GM19240 (cell line): ENCODE measurements at regions not wholly inside any gene's neighbourhood (a gene's known extent, or its start where the extent isn't known, plus 50 kb on each side); places are given as distances from the start of the nearest gene placed in this dataset.

Experiments
- DNase-seq: peaks from one replicate; pipeline ENCODE4 v3.0.0; 2011; ENCODE audit warnings: low spot score; ENCODE audit not compliant: insufficient read length

- DNase-seq, result no peak
Observed at GRCh38 chr10:21173802-21174714, 276.9 kb upstream of the NEBL start.

DNA sequence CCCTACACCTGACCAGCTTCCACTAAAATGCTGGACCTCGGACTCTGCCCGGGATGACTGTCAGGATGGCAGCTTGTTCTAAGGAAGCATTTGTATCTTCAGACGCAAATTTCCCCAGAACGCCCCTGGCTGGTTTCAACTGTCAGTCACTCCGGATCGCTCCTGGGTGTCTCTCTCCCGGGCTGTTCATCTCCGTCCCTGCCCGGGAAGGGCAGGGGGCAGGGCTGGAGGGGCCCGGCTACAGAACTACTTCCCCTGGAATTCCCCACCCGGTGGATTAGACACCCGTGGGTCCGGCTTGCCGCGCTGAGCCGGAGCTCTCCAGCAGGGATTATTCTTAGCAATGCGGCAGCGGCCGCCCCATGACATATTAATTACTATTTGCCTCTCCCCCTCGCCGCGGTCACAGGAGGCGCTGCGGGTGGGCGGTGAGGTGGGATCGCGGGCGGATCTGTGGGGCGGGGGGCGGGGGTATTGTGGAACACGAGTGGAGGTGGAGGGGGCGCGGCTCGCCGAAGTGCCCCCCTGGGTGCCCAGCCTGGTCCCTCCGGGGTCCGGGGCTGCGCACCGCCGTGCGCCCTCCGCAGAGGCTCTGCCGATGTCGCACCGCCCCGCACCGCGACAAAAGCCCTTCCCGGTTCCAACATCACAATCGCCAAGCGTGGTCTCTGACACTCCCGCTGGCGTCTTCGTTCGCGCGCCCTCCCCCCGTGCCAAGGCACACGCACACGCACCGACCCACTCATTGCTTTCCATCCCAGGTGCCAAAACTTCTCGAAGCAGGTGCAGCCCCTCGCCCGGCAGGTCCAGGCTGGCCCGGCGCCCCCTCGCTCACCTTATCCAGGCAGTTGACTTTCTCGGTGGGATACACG, 276.1 kb upstream of the NEBL start:
- no peak for DNase-seq

- DNase-seq, result no peak
Observed at GRCh38 chr10:21172542-21172929, 275.4 kb upstream of the NEBL start.

- DNase-seq, result no peak
Observed at GRCh38 chr10:21171936-21172541, 274.9 kb upstream of the NEBL start.

DNA sequence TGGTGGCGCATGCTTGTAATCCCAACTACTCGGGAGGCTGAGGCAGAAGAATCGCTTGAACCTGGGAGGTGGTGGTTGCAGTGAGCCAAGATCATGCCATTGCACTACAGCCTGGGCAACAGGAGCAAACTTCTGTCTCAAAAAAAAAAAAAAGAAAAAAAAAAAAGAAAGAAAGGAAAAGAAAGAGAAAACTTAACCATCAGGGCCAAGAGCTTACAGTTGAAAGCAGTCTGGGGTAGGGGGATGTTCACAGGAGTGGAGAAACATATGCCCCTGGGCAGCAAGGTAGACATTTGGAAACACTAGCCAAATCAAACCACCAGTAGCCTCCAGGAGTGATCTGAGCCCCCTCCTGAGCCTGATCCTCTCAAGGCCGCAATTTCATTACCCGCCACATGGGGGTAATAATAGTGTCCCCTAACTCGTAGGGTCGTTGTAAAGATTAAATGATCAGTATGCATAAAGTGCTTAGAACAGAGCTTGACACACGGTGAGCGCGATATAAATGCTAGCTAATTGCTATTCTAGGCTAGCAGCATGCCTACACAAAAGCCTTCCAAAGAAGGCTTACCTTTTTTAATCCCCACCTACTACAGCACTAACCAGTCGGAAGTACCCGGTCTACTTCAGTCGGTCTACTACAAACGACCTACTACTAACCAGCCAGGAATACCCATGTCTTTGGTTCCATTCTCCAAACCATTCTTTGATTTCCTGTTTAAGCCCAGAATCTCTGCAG, 274.3 kb upstream of the NEBL start:
- DNase-seq, result no peak

- no peak for DNase-seq
Observed at GRCh38 chr10:21170216-21170615, 273.1 kb upstream of the NEBL start.

GRCh38 chr10:21169271-21169670, 272.2 kb upstream of the NEBL start:
- DNase-seq, result no peak

DNA sequence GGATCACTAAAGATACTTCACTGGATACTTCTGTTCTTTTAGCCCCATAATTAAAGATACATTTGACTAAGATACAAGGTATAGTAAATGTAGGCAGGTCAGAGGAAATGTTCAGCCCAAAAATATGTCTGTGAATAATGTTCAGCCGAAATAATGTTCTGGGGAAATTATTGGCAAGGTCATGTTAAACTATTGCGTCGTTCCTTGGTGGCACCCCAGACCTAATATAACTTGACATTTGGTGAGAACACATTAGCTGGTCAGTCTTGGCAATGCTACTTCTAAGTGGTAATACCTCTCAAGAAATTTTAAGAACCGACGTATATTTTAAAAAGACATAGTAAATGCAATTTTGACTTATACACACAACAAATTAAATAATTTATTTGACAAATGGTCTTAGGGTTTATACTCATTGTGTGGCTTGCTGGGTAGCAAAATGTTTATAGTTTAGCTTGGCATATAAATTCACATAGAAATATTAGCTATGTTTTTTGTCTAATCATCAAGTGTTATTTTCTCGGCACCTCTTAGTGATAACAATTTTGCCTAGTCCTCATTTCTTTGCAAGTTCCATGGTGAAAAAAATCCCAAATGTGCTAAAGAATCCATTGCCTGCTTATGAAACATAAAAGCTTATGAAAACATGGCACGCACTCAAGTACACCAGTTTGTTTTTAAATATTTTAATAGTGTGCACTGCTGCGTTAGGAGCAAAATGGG, 270.3 kb upstream of the NEBL start:
- DNase-seq, result no peak

DNA sequence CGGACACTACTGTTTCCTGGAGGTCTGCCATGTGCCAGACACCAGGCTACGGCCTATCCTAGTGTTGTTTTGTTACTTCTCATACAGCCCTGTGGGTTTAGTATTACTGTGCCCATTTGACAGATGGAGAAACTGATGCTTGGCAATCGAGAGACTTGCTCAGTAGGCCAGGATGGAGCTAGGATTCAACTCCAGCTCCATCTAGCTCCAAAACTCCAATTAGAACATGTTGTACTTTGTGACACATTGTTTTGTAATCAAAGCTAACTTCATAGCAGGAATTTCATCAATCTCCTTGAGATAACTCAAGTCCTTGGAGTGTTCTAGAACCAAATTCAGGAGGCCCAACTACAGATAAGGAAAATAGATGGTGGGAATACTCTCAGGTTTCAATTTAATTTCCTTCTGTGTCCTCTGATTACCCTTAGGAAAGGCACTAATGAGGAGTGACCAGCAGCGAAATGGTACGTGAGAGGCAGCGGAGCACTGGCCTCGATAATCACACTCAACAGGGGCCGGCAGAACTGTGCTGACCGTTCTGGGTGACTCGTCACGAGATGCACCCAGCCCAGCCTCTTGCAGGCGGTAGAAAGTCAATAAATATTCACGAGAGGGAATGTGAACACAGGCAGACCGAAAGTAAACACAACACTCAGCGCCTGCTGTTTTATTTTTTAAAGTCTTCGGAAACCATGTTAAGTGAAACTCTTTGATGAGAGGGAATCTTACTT, 269.6 kb upstream of the NEBL start:
- DNase-seq, result no peak

- DNase-seq, result no peak
Observed at GRCh38 chr10:21165489-21165888, 268.4 kb upstream of the NEBL start.

DNA sequence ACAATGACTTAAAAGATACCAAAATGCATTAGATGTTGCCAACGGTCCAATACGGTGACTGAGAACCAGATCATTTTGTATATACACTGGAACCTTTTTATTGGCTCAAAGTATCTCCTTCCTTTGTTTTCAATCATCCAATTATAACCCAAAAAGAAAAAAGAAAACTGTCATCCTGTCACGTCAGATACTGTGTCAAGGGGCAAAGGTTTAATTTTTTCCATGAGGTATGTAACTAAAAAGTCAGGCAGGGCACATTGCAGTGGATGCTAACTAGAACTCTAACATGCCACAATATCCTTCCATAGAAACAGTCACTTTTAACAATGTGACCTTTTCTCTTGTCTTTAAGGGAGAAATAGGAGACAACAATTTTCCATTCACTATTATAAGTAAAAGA, 267.6 kb upstream of the NEBL start:
- DNase-seq, result no peak

- DNase-seq, result no peak
Observed at GRCh38 chr10:21162948-21163347, 265.8 kb upstream of the NEBL start.

GRCh38 chr10:21161647-21162046, 264.5 kb upstream of the NEBL start:
- DNase-seq, result no peak

DNA sequence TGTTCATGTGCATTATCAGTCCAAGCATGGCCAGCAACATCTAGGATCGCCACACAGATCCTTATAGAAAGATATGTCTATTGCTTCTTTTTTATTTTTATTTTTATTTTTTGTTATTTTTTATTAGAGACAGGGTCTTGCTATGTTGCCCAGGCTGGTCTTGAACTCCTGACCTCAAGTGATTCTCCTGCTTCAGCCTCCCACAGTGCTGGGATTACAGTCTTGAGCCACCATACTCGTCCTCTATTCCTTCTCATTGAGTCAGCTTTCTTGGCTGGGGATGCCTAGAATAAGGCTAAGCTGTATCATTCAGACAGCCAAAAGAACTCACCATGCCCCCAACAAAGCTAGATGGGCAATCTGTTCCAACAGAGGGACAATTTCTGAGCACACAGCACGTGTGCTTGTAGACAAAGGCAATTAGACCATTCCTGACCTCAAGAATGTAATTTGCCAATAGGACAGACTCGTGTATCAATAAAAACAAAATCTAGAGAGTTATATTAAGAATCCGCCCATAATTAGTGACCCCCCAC, 264.0 kb upstream of the NEBL start:
- DNase-seq, result no peak

- no peak for DNase-seq
Observed at GRCh38 chr10:21160116-21160515, 263.0 kb upstream of the NEBL start.

GRCh38 chr10:21159669-21160068, 262.6 kb upstream of the NEBL start:
- DNase-seq, result no peak

DNA sequence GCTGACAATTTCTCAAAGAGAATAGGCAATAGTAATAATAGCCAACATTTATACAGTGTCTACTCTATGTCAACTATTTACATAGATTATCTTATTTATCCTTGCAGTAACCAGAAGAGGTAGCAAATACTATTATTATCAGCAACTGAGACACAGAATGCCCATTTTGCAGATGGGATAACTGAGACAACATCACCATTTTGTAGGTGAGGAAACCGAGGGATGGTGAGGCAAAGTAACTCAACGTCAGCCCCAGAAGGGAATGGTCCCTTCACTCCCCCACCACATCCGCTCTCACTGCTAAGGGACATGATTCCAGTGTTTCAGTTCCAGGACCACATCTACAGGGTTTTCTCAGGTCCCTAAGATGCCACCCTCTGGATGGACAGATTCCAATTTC, 261.2 kb upstream of the NEBL start:
- DNase-seq, result no peak

- DNase-seq, result no peak
Observed at GRCh38 chr10:21157664-21158063, 260.6 kb upstream of the NEBL start.

- no peak for DNase-seq
Observed at GRCh38 chr10:21150166-21150565, 253.1 kb upstream of the NEBL start.

GRCh38 chr10:21146436-21146789, 249.3 kb upstream of the NEBL start:
- DNase-seq, result no peak
